ENCODE measurements at regions not wholly inside any gene's neighbourhood (a gene's known extent, or its start where the extent isn't known, plus 50 kb on each side); places are given as distances from the start of the nearest gene placed in this dataset.
A peak's percentile ranks its signal among the peaks of the same experiment; 100 is the strongest.
"Not testable (repeated sequence)": the region's sequence is repeated elsewhere in the genome, so short reads cannot be mapped to it uniquely, and the experiment has no call there.

DNA sequence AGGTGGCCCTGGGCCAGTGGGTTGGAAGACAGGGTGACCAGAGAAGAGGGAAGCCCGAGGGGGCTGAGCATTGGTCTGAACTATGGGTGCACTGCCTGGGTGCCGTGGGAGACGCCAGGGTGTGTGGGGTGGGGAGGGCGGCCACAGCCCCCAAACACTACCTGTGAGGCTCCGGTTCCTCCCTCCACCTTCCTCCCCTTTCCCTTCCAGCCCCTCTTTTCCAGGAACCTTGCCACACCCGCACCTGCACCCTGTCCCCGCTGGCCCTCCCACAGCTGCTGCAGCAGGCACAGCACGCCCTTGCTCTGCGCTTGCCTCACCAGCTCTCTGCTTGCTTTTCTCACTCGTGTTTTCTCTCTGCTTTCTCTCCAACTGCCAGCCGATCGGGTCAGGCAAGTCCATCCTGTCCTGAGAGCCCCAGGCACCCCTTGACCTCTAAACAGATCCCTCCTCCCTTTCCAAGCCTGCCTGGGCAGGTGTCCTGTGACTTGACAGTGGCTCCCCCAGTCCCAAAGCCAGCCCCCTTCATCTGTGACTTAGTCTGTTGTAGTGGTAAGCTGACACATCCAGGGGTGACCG, 193.7 kb downstream of the MSX2 start:
- DNase-seq (ENCODE audit: low spot score) = no peak

DNA sequence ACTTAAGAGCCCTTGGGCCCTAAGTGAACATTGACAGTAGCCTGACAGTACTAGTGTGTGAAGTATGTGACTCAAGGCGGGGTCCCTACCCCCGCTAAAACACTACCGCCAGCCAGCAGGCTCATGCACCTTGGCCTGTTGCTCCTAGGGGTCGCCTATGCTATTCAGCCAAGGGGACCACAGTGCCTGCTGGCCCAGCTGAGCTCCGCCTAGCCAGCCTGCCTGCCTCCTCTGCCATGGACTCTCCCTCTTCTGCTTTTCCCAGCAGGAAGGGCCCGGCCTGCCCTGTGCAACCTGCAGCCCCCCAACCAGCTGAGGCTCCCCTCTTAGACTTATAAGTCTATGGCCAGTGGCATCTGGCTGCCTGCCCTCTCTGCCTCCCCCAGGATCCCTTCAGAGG, 193.1 kb downstream of the MSX2 start:
- not testable (repeated sequence) for DNase-seq (ENCODE audit: low spot score)

DNA sequence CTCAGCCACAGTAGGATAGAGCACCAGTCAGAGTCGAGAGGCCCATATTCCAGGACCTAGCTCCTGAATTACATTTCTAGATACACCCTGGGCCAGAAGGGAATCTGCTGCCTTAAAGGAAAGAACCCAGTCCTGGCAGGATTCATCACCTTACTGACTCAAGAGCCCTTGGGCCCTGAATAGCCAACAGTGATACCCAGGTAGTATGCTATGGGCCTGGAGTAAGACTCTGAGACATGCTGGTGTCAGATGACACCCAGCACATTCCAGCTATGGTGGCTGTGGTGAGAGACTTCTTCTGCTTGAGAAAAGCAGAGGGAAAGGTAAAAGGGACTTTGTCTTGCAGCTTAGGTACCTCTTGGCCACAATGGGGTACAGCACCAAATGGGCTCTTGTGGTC, 192.5 kb downstream of the MSX2 start:
- not testable (repeated sequence) for DNase-seq (ENCODE audit: low spot score)

DNA sequence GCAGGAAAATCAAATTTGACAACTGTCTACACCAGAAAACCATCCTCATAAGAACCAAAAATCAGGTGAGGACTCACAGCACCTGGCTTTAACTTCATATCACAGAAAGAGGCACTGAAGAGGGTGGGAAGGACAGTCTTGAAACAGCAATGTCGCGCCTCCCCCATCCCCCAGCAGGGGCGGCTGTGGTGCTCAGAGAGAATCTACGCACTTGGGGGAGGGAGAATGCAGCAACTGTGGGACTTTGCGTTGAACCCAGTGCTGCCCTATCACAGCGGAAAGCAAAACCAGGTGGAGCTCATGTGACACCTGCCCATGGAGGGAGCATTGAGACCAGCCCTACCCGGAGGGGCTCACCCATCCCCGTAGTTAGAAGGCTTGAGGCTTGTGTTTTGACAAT, 191.8 kb downstream of the MSX2 start:
- DNase-seq (ENCODE audit: low spot score) = no peak

DNA sequence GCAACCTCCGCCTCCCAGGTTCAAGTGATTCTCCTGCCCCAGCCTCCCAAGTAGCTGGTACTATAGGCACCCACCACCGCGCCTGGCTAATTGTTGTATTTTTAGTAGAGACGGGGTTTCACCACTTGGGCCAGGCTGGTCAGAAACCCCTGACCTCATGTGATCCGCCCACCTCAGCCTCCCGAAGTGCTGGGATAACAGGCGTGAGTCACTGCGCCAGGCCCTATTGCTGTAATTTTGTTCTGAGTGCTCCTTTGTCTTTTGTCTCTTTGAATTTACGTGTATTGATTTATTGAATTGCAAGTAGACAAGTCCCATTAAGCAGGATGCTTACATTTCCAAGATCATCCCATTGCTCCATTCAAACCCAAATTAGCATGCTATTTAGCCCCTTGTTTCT, 186.7 kb downstream of the MSX2 start:
- DNase-seq (ENCODE audit: low spot score) = no peak

DNA sequence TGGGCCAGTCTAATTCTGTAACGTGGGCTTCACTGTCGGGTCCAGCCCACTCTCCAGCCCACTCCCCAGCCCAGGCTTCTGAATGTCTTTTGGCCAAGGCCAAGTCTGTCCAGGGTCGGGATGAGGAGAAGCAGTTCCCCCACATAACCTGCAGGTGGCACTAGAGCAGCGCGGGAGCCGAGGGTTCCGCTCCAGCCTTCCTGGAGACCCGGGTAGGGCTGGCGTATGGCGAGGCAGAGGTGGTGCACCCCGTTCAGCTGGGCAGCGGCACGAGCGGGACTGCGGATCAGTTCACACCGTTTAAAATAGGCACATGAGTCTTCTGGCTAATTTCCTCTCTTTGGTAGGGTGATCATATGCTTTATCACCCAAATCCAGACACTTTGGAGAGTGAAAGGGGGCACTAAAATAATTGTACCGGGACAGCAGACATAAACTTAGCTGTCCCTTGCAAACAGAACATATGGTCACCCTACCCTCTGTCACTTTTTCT, 185.9 kb downstream of the MSX2 start:
- peak; percentile 49 for DNase-seq (ENCODE audit: low spot score)

DNA sequence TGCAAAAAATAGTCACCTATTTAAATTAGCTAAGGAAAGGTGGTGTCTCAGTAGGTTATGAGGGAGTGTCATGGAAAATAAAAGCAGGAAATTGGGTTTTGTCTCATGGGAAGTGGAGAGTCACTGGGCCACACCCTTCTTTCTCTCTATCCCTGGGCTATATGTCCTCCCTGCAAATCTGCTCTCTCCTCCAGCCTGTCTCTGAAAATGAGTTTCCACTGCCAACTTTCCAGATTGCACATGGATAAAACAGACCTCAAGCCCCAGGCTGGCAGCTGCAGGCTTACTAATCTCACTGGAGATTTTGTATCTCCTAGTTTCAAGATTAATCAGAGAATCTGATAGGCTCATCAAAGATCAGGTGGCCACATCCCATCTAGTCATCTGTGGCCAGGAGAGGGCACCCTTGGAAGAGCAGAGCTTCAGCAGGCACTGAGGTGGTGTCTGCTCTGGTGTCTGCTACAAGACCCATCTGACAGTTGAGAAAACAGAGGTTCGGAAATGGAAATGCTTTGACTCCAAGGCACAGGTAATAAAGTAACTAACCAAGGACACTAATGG, 178.9 kb downstream of the MSX2 start:
- no peak for DNase-seq (ENCODE audit: low spot score)

DNA sequence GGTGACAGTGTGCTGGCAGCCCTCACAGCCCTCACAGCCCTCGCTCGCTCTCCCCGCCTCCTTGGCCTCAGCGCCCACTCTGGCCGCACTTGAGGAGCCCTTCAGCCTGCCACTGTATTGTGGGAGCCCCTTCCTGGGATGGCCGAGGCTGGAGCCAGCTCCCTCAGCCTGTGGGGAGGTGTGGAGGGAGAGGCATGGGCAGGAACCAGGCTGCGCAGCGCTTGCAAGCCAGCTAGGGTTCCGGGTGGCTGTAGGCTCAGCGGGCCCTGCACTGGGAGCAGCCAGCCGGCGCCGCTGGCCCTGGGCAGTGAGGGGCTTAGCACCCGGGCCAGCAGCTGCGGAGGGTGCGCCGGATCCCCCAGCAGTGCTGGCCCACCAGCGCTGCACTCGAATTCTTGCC, 177.0 kb downstream of the MSX2 start:
- DNase-seq (ENCODE audit: low spot score) = no peak

DNA sequence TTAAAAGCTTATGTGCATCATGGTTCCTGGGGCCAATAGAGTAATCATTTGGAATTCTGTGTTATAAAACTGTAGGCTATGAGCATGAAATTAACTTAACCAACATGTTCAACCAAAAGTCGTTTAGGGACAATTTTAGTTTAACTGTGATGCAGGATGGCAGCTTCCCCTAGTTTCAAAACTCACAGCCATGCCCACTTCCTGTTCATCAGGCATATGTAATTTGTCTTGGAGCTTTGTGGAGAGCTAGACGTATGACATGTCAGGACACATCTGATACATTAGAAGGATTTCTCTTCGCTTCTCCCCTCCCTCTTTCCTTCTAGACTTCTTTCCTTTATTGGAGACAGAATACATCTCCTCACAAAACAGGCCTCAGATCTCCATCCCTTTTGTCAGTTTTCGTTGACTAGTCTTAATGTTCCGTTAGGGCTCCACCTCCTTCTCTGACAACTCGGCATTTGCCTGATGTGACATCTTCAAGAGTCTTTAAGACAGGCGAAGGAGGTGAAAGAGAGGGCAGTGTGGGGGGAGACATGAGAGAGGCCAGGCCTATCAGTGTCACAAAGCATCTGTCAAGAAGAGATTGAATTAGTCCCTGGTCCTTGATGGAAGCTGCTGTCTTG, 176.0 kb downstream of the MSX2 start:
- DNase-seq (ENCODE audit: low spot score) = peak; percentile 75

DNA sequence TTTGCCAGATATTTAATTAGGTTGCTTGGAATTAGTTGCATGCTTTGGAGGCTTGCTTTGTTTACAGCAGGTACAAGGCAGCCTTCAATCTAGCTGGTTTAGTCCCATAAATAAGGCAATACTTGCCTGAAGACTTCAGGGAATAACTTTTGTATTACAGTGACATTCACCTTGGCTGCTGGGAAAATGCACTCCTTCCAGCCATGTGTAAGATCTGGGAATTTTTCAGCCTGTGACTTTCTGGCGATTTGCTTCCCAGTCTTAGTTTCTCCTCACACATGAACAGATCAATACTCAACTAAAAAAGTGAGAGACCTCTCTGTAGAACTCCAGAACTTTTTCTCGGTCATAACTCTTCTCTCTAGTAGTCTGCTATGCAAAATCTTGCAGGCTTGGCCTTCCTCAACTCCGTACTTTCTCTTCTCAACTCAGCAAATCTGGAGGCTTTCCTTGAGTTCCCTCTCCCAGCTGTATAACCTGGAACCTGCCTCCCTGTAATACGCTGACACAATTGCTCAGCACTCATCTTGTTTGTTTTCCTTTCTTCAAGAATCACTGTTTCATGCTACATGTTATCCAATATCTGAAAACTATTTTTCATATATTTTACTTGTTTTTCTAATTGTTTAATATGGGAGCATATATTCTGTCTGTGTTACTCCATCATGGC, 173.0 kb downstream of the MSX2 start:
- DNase-seq (ENCODE audit: low spot score) = no peak

DNA sequence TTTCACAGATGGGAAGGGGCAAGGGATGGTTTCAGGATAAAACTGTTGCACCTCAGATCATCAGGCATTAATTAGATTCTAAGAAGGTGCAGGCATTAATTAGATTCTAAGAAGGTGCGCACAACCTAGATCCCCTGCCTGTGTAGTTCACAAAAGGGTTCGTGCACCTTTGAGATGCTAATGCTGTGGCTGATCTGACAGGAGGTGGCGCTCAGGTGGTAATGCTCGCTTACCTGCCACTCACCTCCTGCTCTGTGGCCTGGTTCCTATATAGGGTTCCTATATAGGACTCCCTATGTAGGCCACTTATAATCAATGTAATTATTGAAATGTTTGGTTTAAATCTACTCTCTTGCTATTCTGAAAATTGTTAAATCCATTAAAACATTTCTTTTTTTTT, 171.0 kb downstream of the MSX2 start:
- no peak for DNase-seq (ENCODE audit: low spot score)

DNA sequence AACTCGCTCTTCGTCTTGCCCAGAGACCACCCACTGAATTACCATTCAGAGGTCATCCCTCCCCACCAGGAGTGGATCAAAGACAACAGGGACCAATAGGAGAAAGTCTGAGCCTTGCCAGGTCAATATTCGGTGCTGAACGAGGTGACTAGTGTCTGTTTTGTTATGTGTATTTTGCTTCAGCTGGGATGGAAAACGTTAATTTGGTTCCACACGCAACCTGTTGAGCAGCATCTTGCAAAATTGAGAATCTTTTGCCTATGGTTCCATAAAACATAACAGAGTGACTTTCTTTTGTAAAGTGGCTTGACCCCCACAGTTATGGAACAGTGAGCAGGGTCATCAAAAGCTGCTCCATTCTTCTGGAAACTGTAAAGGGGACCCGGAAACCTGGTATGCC, 168.4 kb downstream of the MSX2 start:
- DNase-seq (ENCODE audit: low spot score) = no peak

DNA sequence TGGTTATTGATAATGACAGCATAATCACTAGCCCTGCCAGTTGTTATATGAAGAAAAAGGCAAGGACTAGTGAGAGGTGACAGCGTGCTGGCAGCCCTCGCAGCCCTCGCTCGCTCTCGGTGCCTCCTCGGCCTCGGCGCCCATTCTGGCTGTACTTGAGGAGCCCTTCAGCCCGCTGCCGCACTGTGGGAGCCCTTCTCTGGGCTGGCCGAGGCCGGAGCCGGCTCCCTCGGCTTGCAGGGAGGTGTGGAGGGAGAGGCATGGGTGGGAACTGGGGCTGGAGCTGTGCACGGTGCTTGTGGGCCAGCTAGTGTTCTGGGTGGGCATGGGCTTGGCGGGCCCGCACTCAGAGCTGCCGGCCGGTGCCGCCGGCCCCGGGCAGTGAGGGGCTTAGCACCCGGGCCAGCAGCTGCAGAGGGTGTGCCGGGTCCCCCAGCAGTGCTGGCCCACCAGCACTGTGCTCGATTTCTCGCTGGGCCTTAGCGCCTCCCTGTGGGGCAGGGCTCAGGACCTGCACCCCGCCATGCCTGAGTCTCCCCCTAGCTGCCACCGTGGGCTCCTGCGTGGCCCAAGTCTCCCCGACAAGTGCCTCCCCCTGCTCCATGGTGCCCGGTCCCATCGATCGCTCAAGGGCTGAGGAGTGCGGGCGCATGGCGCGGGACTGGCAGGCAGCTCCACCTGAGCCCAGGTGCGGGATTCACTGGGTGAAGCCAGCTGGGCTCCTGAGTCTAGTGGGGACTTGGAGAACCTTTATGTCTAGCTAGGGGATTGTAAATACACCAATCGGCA, 156.2 kb downstream of the MSX2 start:
- not testable (repeated sequence) for DNase-seq (ENCODE audit: low spot score)

DNA sequence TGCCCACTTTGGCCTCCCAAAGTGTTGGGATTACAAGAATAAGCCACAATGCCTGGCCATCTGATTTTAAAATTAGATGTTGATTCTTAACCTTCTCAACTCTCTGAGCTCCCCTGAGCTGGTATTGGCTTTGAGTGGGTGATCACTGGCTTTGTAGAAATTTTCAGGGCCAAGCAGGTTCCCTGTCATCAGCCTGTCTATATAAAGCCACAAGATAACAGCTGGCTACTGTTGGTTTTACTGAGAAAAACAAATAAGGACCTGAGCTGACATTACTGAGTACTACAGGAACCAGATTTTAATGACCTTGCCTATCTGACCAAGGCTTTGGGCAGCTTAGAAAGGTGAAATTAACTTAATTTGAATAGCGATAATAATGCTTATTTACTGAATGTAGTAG, 153.6 kb downstream of the MSX2 start:
- DNase-seq (ENCODE audit: low spot score) = no peak

DNA sequence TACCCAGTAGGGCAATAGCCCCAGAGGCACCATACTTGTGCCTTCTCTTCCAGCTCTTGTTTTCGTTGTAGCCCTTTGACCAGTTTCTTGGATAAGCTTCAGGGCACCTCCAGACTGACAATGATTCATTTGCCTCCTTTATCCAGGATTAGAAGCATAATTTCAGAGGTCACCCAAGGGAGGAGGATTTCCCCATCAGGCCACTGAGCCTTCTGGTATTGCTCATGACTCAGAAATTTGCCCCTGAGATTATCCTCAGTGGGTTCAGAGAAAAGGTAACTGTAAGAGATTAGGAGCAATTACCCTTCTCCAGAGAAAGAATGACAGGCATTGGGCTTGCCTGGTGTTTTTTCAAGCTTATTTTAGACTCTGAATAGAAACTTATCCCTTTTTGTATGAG, 147.9 kb downstream of the MSX2 start:
- DNase-seq (ENCODE audit: low spot score) = no peak

DNA sequence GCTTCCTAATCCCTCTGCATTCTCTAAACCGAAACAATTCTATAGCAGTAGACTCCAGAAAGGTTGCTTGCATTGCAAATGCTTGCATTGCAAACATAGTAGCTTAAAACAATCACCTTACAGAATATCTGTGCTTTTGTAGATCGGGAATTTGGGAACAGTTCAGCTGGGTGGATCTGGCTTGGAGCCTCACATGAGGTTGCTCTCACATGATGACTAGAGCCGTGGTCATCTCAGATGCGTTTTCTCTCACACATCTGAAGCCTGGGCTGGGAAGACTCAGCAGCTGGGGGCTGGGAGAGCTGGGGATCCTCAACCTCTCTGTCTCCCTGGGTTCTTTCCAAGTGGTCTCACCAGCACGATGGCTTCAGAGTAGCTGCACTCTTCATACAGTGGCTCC, 127.8 kb downstream of the MSX2 start:
- DNase-seq (ENCODE audit: low spot score) = no peak

DNA sequence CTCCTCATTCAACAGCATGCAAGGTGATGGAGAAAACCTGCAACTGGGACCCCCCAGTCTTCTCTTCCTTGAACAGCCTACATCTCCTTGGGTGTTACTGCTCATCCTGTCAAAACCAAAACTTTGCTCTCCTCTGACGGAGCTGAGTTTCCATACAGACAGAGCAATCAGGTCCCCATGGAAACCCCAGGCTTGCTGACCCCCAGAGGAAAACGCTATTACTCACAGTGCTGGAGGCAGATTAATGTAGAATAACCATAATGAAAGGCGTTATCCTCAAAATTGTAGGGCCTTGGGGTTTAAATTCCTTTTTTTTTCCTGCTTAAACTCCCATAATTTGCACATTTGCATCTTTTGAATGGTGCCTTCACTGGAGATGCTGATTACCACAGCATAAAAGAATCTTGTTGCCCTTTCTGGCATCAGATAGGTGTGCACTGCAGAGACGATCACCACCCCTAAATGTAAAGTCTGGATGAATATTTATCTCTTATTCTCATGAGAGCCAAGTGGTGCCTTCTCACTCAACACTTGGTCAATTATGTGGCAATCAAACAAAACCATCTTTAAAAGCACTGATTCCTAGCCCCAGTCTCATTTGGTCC, 126.3 kb downstream of the MSX2 start:
- no peak for DNase-seq (ENCODE audit: low spot score)

DNA sequence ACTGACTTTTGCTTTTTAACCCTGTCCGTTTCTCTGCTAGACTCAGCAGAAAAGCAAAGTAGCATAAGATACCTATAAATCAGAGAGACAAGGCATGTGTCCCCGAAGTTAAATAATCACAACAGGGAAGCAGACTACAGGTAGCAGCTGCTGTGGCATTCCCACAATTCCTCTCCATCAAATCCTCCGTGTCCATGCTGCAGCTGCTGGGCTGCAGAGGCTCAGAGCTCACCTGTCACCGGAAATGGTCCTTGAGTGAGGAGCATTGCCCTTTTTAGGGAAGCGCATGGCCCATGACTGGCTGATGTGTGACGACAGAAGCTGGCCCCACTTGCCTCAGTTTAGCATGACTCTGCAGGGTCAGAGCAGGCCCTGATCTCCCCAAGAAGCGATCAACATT, 125.0 kb downstream of the MSX2 start:
- no peak for DNase-seq (ENCODE audit: low spot score)

DNA sequence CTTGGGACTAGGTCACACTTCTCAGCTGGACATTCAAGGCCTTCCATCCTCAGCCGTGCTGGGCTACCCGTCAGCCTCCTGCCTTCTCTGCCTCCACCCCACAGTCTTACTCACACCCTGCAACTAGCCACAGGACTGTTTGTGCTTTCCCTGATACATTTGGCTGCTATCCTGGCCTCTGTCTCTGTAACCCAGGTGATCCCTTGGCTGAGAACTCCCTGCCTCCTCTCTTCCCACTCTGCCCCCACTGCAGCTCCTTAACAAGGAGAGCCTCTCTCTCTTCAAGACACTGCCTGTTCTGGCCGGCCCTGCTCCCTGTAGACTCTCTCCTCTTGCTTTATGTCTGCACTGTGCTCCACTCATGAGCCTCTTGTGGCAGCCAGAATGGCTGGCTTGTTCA, 120.6 kb downstream of the MSX2 start:
- DNase-seq (ENCODE audit: low spot score) = no peak

DNA sequence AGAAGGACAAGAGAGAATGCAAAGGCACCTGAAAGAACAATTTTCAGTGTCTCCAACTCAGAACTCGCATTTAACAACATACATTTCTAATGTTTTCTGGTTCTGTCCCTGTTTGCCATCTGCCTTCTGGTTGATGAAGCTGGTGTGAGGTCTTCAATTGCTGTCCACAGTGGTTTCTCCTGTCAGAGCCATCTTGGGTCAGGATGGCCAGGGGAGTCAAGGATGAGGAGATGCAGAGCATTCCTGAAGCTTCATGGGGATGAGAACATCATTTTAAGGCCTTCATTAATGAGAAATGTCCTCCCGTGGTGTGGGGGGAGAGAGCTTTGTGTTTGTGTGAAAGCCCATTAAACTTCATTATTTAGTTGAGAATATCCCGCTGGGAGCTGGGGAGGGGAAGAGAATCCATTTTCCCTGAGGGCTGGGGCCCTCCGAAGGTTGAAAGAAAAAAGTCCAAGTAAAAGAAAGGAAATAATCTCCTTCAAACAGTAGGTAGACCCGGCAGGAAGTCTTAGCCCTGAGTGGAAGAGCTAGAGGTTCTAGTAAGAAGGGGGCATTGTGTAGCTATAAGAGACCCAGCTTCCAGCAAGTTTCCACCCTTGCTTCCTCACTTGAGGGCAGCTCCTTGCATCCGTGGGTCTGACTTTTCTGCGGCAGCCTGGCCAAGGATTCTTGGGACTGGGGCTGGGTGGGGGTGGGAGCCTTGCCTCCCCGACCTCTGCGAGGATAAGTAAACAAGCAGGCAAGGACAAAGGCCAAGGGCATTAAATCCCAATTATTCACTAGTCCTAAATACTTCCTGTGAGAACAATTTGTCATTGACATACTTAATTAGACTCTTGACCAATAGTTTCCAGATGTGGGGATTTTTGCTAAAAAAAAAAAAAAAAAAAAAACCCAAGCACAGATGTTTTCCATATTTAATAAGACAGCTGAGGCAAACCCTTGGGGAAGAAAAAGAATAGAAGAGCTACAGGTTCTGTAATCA, 119.2 kb downstream of the MSX2 start:
- no peak for DNase-seq (ENCODE audit: low spot score)
